GM23248 (cell line): ENCODE measurements at regions not wholly inside any gene's neighbourhood (a gene's known extent, or its start where the extent isn't known, plus 50 kb on each side); places are given as distances from the start of the nearest gene placed in this dataset.

Experiments used
- EZH2 ChIP-seq: fragments of 200-600 bp; sonication (generic); IDR thresholded peaks from 2 replicates; pipeline ENCODE4 v1.6.1; 2018; ENCODE audit warnings: antibody characterized with exemption, mild to moderate bottlenecking; ENCODE audit not compliant: insufficient read depth, poor library complexity, severe bottlenecking
- EZH2phosphoT487 ChIP-seq: fragments of 200-600 bp; sonication (generic); IDR thresholded peaks from 2 replicates; pipeline ENCODE4 v1.6.1; 2018; ENCODE audit warnings: antibody characterized with exemption, moderate library complexity, mild to moderate bottlenecking, low read depth; ENCODE audit not compliant: insufficient read depth

- TF ChIP-seq EZH2phosphoT487: no peak
- TF ChIP-seq EZH2: no peak
Observed at GRCh38 chr6:77074037-77074713, 389.1 kb downstream of the HTR1B start.
